Prostate gland (tissue), 1 donor: ENCODE measurements at regions not wholly inside any gene's neighbourhood (a gene's known extent, or its start where the extent isn't known, plus 50 kb on each side); places are given as distances from the start of the nearest gene placed in this dataset.

Experiments
- POLR2A ChIP-seq: fragments of 450-650 bp; IDR thresholded peaks from one replicate; pipeline ENCODE4 v1.6.1; 2016; ENCODE audit warnings: antibody characterized with exemption, mild to moderate bottlenecking
- POLR2AphosphoS5 ChIP-seq: sonication (generic); formaldehyde crosslinking; IDR thresholded peaks from one replicate; pipeline ENCODE4 v1.6.1; 2017; ENCODE audit warnings: antibody characterized with exemption

- TF ChIP-seq POLR2AphosphoS5, result no peak
- TF ChIP-seq POLR2A, result no peak
Measured at GRCh38 chr20:19073584-19074218, 138.7 kb upstream of the SLC24A3 start.
